ENCODE measurements at regions not wholly inside any gene's neighbourhood (a gene's known extent, or its start where the extent isn't known, plus 50 kb on each side); places are given as distances from the start of the nearest gene placed in this dataset.

DNA sequence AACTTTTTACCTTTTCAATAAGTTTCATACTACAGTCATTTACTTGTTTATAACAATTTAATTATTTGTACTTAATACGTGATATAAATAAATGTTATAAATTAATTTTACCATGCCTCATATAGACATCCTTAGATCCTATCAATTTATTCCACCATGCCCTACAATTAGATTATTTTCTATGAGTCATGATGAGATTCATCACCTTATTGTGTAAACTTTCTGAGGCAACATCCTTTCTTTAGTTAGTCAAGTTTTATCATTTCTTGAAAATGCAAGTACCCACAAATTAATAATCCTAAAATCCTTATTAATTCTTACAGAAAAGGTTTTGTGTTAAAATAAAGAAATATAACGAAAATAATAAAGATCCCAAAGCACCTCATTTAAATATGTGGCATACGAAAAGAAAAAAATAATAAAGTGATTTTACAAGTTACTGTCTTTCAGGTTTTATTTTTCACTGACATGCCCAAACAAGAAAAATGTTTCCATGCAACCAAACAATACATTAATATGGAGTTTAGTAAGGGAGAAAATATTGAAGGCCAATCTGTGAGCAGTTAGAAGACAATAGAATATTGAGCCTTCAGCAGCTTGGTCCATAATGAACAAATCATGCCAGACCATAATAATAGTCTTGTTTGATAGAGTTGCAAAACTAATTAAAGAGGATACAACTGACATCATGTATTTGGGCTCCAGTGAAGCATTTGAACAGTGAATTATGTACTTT is 188.7 kb upstream of the MRPS30 start:
- Histone ChIP-seq H3K27ac (no peak overlapping the region), H3K36me3 (replicated peaks) (no peaks in the 10 kb centered on the region), H3K4me3 (ENCODE audit: low read depth, low read length) (no peak overlapping the region), H3K27me3 (replicated peaks) (no peaks in the 10 kb centered on the region)
- TF ChIP-seq, protein P1, sequence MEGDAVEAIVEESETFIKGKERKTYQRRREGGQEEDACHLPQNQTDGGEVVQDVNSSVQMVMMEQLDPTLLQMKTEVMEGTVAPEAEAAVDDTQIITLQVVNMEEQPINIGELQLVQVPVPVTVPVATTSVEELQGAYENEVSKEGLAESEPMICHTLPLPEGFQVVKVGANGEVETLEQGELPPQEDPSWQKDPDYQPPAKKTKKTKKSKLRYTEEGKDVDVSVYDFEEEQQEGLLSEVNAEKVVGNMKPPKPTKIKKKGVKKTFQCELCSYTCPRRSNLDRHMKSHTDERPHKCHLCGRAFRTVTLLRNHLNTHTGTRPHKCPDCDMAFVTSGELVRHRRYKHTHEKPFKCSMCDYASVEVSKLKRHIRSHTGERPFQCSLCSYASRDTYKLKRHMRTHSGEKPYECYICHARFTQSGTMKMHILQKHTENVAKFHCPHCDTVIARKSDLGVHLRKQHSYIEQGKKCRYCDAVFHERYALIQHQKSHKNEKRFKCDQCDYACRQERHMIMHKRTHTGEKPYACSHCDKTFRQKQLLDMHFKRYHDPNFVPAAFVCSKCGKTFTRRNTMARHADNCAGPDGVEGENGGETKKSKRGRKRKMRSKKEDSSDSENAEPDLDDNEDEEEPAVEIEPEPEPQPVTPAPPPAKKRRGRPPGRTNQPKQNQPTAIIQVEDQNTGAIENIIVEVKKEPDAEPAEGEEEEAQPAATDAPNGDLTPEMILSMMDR (IDR thresholded peaks at IDR 0.05; ENCODE audit: low read depth, low read length, missing control alignments): no peak
- DNase-seq: no peak
- in situ Hi-C loops (cut with HindIII; ENCODE audit: low pct_ligation_motif_present, low sequenced_read_pairs): no loop called here

DNA sequence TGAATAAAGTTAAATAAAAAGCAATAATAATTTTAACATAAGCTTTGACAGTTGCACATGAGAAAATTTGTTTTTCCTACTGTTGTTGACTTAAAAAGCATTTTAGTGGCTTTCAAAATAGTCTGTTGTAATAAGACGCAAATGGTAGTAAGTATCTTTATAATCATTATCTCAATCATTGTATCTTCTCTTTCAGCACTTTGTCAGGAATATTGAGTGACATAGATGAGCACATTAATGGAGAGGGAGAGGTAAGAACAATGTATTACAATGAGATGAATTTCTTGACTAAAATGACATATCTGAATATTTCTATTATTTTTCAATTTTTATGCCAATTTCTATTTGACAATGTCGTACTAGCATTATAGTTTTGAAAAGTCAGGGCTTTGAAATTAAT is 193.9 kb upstream of the MRPS30 start:
- H3K27me3 ChIP-seq (replicated peaks): no peaks in the 10 kb centered on the region
- DNase-seq: no peak
- no peak overlapping the region for H3K27ac ChIP-seq
- H3K4me3 ChIP-seq (ENCODE audit: low read depth, low read length): no peak overlapping the region
- TF ChIP-seq, protein P1 (IDR thresholded peaks at IDR 0.05; ENCODE audit: low read depth, low read length, missing control alignments): no peak
- no peaks in the 10 kb centered on the region for H3K36me3 ChIP-seq (replicated peaks)
- in situ Hi-C loops (cut with HindIII; ENCODE audit: low pct_ligation_motif_present, low sequenced_read_pairs): no loop called here

DNA sequence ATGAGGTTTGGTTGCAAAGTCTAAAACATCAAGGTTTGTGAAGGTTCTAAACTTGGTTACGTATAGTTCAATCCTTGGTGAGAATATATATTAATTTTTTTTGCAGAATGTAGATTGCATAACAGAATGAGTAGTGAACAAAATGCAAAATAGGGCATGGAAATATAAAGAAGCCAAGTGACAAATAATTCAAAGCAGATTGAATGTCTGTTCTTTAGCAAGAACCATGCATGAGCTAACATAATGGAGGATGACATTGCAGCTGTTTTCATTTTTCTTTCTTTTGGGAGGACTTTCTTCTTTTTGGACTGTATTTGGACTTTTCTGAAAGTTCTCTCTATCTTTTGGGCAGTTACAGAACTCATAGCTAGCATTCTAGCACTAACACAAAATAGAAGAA is 194.8 kb upstream of the MRPS30 start:
- H3K36me3 ChIP-seq (replicated peaks): no peaks in the 10 kb centered on the region
- H3K27me3 ChIP-seq (replicated peaks): no peaks in the 10 kb centered on the region
- DNase-seq: no peak
- no peak overlapping the region for H3K27ac ChIP-seq
- H3K4me3 ChIP-seq (ENCODE audit: low read depth, low read length): no peak overlapping the region
- TF ChIP-seq, protein P1 (IDR thresholded peaks at IDR 0.05; ENCODE audit: low read depth, low read length, missing control alignments): no peak
- in situ Hi-C loops (cut with HindIII; ENCODE audit: low pct_ligation_motif_present, low sequenced_read_pairs): no loop called here

DNA sequence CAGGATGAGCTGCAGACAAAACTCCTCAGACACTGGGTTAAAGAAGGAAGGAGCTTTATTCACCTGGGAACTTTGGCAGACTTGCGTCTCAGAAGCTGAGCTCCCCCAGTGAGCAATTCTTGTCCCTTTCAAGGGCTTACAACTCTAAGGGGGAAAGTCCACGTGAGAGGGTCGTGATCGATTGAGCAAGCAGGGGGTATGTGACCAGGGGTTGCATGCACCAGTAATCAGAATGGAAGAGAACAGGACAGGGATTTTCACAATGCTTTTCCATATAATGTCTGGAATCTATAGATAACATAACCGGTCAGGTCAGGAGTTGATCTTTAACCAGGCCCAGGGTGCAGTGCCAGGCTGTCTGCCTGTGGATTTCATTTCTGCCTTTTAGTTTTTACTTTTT is 202.8 kb upstream of the MRPS30 start:
- in situ Hi-C loops (cut with HindIII; ENCODE audit: low pct_ligation_motif_present, low sequenced_read_pairs): no loop called here

DNA sequence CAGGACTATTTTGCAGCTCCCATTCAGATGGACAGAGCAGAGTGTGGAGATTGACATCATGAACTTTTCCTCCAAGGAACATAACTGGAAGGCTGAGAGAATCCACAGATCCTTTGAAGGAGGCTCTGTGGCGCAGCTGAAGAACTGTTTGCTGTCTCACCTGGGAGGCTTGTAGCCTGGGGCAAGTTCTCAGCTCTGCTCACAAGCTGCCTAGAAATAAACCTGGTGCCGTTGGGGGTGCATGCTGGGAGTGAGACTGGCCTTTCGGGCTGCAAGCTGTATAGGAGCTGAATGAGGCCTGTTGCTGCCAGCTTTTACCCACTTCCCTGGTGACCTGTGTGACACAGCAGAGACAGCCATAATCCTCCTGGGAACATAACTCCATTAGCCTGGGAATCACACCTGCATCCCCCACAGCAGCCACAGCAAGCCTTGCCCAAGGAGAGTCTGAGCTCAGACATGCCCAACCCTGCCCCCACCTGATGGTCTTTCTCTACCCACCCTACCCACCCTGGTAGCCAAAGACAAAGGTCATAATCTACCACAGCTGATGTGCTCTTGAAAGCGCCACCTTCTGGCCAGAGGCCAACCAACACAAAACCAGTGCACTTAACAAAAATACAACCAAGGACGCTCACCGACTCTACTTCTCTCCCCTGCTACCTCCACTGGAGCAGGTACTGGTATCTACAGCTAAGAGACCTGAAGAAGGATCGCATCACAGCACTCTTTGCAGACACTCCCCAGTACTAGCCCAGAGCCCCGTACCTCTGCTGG is 205.1 kb upstream of the MRPS30 start:
- Histone ChIP-seq H3K27me3 (replicated peaks) (no peaks in the 10 kb centered on the region), H3K27ac (no peak overlapping the region), H3K4me3 (ENCODE audit: low read depth, low read length) (no peak overlapping the region), H3K36me3 (replicated peaks) (no peaks in the 10 kb centered on the region)
- TF ChIP-seq, protein P1 (IDR thresholded peaks at IDR 0.05; ENCODE audit: low read depth, low read length, missing control alignments): no peak
- DNase-seq: no peak
- in situ Hi-C loops (cut with HindIII; ENCODE audit: low pct_ligation_motif_present, low sequenced_read_pairs): no loop called here

More for the DNA sequence above, 202.8 kb upstream of the MRPS30 start:
- TF ChIP-seq, protein P1 (IDR thresholded peaks at IDR 0.05; ENCODE audit: low read depth, low read length, missing control alignments): no peak
- no peak for DNase-seq
- no peak overlapping the region for H3K27ac ChIP-seq
- no peaks in the 10 kb centered on the region for H3K36me3 ChIP-seq (replicated peaks)
- H3K4me3 ChIP-seq (ENCODE audit: low read depth, low read length): no peak overlapping the region
- no peaks in the 10 kb centered on the region for H3K27me3 ChIP-seq (replicated peaks)

All from brain microvascular endothelial cell (primary cell).